T-helper 1 cell (primary cell): ENCODE measurements at regions not wholly inside any gene's neighbourhood (a gene's known extent, or its start where the extent isn't known, plus 50 kb on each side); places are given as distances from the start of the nearest gene placed in this dataset.
"Not testable (repeated sequence)": the region's sequence is repeated elsewhere in the genome, so short reads cannot be mapped to it uniquely, and the experiment has no call there.

Experiments
- DNase-seq, 5 donors: peaks; one replicate each; pipeline ENCODE4 v3.0.0-alpha.2; 2012 to 2020

GRCh38 chr7:142698429-142698828 is 50.8 kb upstream of the PRSS1 start:
- no peak for DNase-seq

- DNase-seq = no peak
These were observed 52.0 kb upstream of the PRSS1 start for GRCh38 chr7:142697270-142697669.

GRCh38 chr7:142696456-142697179 is 52.7 kb upstream of the PRSS1 start:
- DNase-seq = no peak

GRCh38 chr7:142693911-142694310 is 55.4 kb upstream of the PRSS1 start:
- no peak for DNase-seq

GRCh38 chr7:142690554-142691182 is 58.6 kb upstream of the PRSS1 start:
- peak in 1 of 5 donors; percentile 23 for DNase-seq

- DNase-seq = no peak
These were observed 59.7 kb upstream of the PRSS1 start for GRCh38 chr7:142689439-142690120.

- DNase-seq = no peak
These were observed 63.3 kb upstream of the PRSS1 start for GRCh38 chr7:142685877-142686508.

GRCh38 chr7:142681314-142682092 is 67.8 kb upstream of the PRSS1 start:
- no peak for DNase-seq

GRCh38 chr7:142671506-142671905 is 77.8 kb upstream of the PRSS1 start:
- no peak for DNase-seq

- DNase-seq = peak in 1 of 5 donors; percentile 23
These were observed 78.8 kb upstream of the PRSS1 start for GRCh38 chr7:142670511-142670910.

- DNase-seq = peak in 1 of 5 donors; percentile 16
These were observed 80.1 kb upstream of the PRSS1 start for GRCh38 chr7:142669074-142669654.

GRCh38 chr7:142668495-142668894 is 80.8 kb upstream of the PRSS1 start:
- DNase-seq = no peak

GRCh38 chr7:142657376-142657775 is 91.9 kb upstream of the PRSS1 start:
- no peak for DNase-seq

- no peak for DNase-seq
These were observed 94.9 kb upstream of the PRSS1 start for GRCh38 chr7:142654398-142654797.

- no peak for DNase-seq
These were observed 101.5 kb upstream of the PRSS1 start for GRCh38 chr7:142647749-142648148.

- DNase-seq = no peak
These were observed 102.7 kb upstream of the PRSS1 start for GRCh38 chr7:142646386-142647140.

- peak in 1 of 5 donors; percentile 15 for DNase-seq
These were observed 103.5 kb upstream of the PRSS1 start for GRCh38 chr7:142645777-142646176.

GRCh38 chr7:142642316-142642715 is 107.0 kb upstream of the PRSS1 start:
- no peak for DNase-seq

GRCh38 chr7:142641252-142641651 is 108.0 kb upstream of the PRSS1 start:
- not testable (repeated sequence) for DNase-seq

GRCh38 chr7:142638581-142638980 is 110.7 kb upstream of the PRSS1 start:
- no peak for DNase-seq

GRCh38 chr7:142637240-142637639 is 112.0 kb upstream of the PRSS1 start:
- peak in 1 of 5 donors; percentile 44 for DNase-seq
